SIG-M5 treated with dmso at 0.1 percent for 504 hours (cell line): ENCODE measurements at regions not wholly inside any gene's neighbourhood (a gene's known extent, or its start where the extent isn't known, plus 50 kb on each side); places are given as distances from the start of the nearest gene placed in this dataset.

Experiments
- DNase-seq: peaks from one replicate; lab custom pipeline; 2025; ENCODE audit not compliant: unreplicated experiment; lab: John Stamatoyannopoulos, UW

- no peak for DNase-seq
Measured at GRCh38 chr10:106520698-106521097, 643.8 kb downstream of the SORCS1 start.

- no peak for DNase-seq
Measured at GRCh38 chr10:106519376-106520030, 645.0 kb downstream of the SORCS1 start.

- DNase-seq = no peak
Measured at GRCh38 chr10:106515206-106515790, 649.2 kb downstream of the SORCS1 start.

GRCh38 chr10:106513352-106513771 is 651.1 kb downstream of the SORCS1 start:
- no peak for DNase-seq

- DNase-seq = no peak
Measured at GRCh38 chr10:106511917-106512316, 652.6 kb downstream of the SORCS1 start.

GRCh38 chr10:106508950-106509349 is 655.6 kb downstream of the SORCS1 start:
- DNase-seq = no peak

- no peak for DNase-seq
Measured at GRCh38 chr10:106506526-106507283, 657.8 kb downstream of the SORCS1 start.

- no peak for DNase-seq
Measured at GRCh38 chr10:106504536-106504935, 660.0 kb downstream of the SORCS1 start.

GRCh38 chr10:106502641-106503040 is 661.9 kb downstream of the SORCS1 start:
- no peak for DNase-seq

- no peak for DNase-seq
Measured at GRCh38 chr10:106500925-106501525, 663.5 kb downstream of the SORCS1 start.

- DNase-seq = no peak
Measured at GRCh38 chr10:106500041-106500924, 664.2 kb downstream of the SORCS1 start.

GRCh38 chr10:106499448-106499847 is 665.1 kb downstream of the SORCS1 start:
- DNase-seq = no peak

GRCh38 chr10:106498675-106499074 is 665.8 kb downstream of the SORCS1 start:
- no peak for DNase-seq

GRCh38 chr10:106495931-106496330 is 668.6 kb downstream of the SORCS1 start:
- no peak for DNase-seq

- DNase-seq = no peak
Measured at GRCh38 chr10:106493751-106494150, 670.8 kb downstream of the SORCS1 start.

GRCh38 chr10:106493226-106493625 is 671.3 kb downstream of the SORCS1 start:
- DNase-seq = no peak

GRCh38 chr10:106487726-106488125 is 676.8 kb downstream of the SORCS1 start:
- DNase-seq = no peak

- DNase-seq = no peak
Measured at GRCh38 chr10:106481598-106482275, 682.8 kb downstream of the SORCS1 start.

- DNase-seq = no peak
Measured at GRCh38 chr10:106479636-106480035, 684.9 kb downstream of the SORCS1 start.

GRCh38 chr10:106474876-106475275 is 689.6 kb downstream of the SORCS1 start:
- no peak for DNase-seq
